Erythroblast (primary cell): ENCODE measurements at regions not wholly inside any gene's neighbourhood (a gene's known extent, or its start where the extent isn't known, plus 50 kb on each side); places are given as distances from the start of the nearest gene placed in this dataset.

Experiments used
- GATA1 ChIP-seq: IDR thresholded peaks from 2 replicates; pipeline ENCODE4 v1.6.1; 2011; ENCODE audit warnings: low read depth, mild to moderate bottlenecking, control low read depth, low read length, moderate library complexity
- POLR2A ChIP-seq: IDR thresholded peaks from 2 replicates; pipeline ENCODE4 v1.6.1; 2011; ENCODE audit warnings: mild to moderate bottlenecking, low read length

- TF ChIP-seq POLR2A, result no peak
- no peak for TF ChIP-seq GATA1
Measured at GRCh38 chr6:119658917-119659316, 309.4 kb upstream of the MAN1A1 start.
